Fibroblast of the aortic adventitia (primary cell): ENCODE measurements at regions not wholly inside any gene's neighbourhood (a gene's known extent, or its start where the extent isn't known, plus 50 kb on each side); places are given as distances from the start of the nearest gene placed in this dataset.

Experiments used
- DNase-seq: peaks from one replicate; pipeline ENCODE4 v3.0.0-alpha.2; 2010; ENCODE audit warnings: low read depth
- H3K4me3 ChIP-seq: 2 replicates; pipeline ENCODE4 v1.5.1; 2011; ENCODE audit warnings: low read depth, mild to moderate bottlenecking, control low read depth, low read length, moderate library complexity
- CTCF ChIP-seq: IDR thresholded peaks from 2 replicates; pipeline ENCODE4 v1.5.1; 2011; ENCODE audit warnings: mild to moderate bottlenecking, low read length, control low read depth, inconsistent platforms; ENCODE audit not compliant: insufficient read depth

GRCh38 chr4:153064571-153064970 lies 128.4 kb downstream of the FHDC1 start:
- no peak for TF ChIP-seq CTCF
- no peak overlapping the region for H3K4me3 ChIP-seq
- DNase-seq, result no peak

- TF ChIP-seq CTCF, result no peak
- no peak overlapping the region for H3K4me3 ChIP-seq
- no peak for DNase-seq
Observed at GRCh38 chr4:153065276-153065675, 129.2 kb downstream of the FHDC1 start.

- H3K4me3 ChIP-seq, result no peak overlapping the region
- DNase-seq, result no peak
- no peak for TF ChIP-seq CTCF
Observed at GRCh38 chr4:153067376-153067775, 131.3 kb downstream of the FHDC1 start.

GRCh38 chr4:153068751-153069150 lies 132.6 kb downstream of the FHDC1 start:
- no peak for DNase-seq
- TF ChIP-seq CTCF, result no peak
- no peak overlapping the region for H3K4me3 ChIP-seq

- DNase-seq, result no peak
- TF ChIP-seq CTCF, result no peak
- no peak overlapping the region for H3K4me3 ChIP-seq
Observed at GRCh38 chr4:153071958-153072598, 132.2 kb upstream of the TRIM2 start.

GRCh38 chr4:153072661-153073060 lies 131.6 kb upstream of the TRIM2 start:
- no peak overlapping the region for H3K4me3 ChIP-seq
- DNase-seq, result no peak
- TF ChIP-seq CTCF, result no peak

GRCh38 chr4:153074486-153074885 lies 129.8 kb upstream of the TRIM2 start:
- no peak for TF ChIP-seq CTCF
- no peak overlapping the region for H3K4me3 ChIP-seq
- DNase-seq, result no peak
